Neural crest cell (in vitro differentiated cells): ENCODE measurements at regions not wholly inside any gene's neighbourhood (a gene's known extent, or its start where the extent isn't known, plus 50 kb on each side); places are given as distances from the start of the nearest gene placed in this dataset.

Source experiments
- DNase-seq: peaks from one replicate; pipeline ENCODE4 v3.0.0; 2021; ENCODE audit warnings: low read depth, mixed read lengths, low spot score
- H3K27ac Mint-ChIP-seq: one replicate; pipeline ENCODE4 v1.8.0; 2021; ENCODE audit warnings: mild to moderate bottlenecking, mixed read lengths; ENCODE audit not compliant: unreplicated experiment
- H3K27me3 Mint-ChIP-seq: 2 replicates; pipeline ENCODE4 v1.8.0; 2021; ENCODE audit warnings: low read depth, mild to moderate bottlenecking, mixed read lengths
- H3K36me3 Mint-ChIP-seq: 2 replicates; pipeline ENCODE4 v1.8.0; 2021; ENCODE audit warnings: low read depth, mild to moderate bottlenecking, mixed read lengths
- H3K4me1 Mint-ChIP-seq: 2 replicates; pipeline ENCODE4 v1.8.0; 2021; ENCODE audit warnings: mixed read lengths
- H3K4me3 Mint-ChIP-seq: one replicate; pipeline ENCODE4 v1.8.0; 2021; ENCODE audit warnings: mild to moderate bottlenecking, mixed read lengths
- H3K9me3 Mint-ChIP-seq: 2 replicates; pipeline ENCODE4 v1.8.0; 2021; ENCODE audit warnings: mixed read lengths
- TF ChIP-seq, protein P1 (sequence below): fragments of 200-600 bp; sonication (generic); conservative IDR thresholded peaks from 2 replicates; pipeline ENCODE4 v1.5.0; 2021; ENCODE audit warnings: antibody characterized with exemption, mild to moderate bottlenecking

DNA sequence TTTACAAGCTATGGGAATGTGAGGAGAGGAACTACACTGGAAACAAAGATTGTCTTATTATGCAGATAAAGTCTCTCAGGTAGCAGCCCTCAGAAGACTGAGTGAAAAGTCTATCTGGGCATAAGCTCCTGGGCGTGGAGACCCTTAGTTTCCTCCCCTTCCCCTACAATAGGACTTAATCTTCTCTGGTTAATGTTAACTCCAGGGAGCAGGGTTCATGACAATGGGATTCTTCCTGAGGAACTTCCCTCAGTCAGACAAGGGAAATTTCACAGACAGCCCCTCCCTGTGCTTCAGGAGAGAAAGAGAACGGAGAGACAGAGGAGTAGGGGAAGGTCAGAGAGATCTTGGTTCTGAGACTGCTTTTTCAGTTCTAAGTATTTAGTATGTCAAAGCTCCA, 1428.6 kb downstream of the LRRC4C start:
- TF ChIP-seq, protein P1, sequence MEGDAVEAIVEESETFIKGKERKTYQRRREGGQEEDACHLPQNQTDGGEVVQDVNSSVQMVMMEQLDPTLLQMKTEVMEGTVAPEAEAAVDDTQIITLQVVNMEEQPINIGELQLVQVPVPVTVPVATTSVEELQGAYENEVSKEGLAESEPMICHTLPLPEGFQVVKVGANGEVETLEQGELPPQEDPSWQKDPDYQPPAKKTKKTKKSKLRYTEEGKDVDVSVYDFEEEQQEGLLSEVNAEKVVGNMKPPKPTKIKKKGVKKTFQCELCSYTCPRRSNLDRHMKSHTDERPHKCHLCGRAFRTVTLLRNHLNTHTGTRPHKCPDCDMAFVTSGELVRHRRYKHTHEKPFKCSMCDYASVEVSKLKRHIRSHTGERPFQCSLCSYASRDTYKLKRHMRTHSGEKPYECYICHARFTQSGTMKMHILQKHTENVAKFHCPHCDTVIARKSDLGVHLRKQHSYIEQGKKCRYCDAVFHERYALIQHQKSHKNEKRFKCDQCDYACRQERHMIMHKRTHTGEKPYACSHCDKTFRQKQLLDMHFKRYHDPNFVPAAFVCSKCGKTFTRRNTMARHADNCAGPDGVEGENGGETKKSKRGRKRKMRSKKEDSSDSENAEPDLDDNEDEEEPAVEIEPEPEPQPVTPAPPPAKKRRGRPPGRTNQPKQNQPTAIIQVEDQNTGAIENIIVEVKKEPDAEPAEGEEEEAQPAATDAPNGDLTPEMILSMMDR: no peak
- DNase-seq: no peak
- Mint-ChIP-seq H3K27me3 (peaks cover 3% of the 10 kb centered on the region), H3K4me1 (no peaks in the 10 kb centered on the region), H3K9me3 (peaks cover 7% of the 10 kb centered on the region), H3K4me3 (no peak overlapping the region), H3K36me3 (no peaks in the 10 kb centered on the region), H3K27ac (no peak overlapping the region)

GRCh38 chr11:40029391-40029790, 1430.1 kb downstream of the LRRC4C start:
- Mint-ChIP-seq H3K4me1 (no peaks in the 10 kb centered on the region), H3K27me3 (peaks cover 3% of the 10 kb centered on the region), H3K4me3 (no peak overlapping the region), H3K9me3 (peaks cover 7% of the 10 kb centered on the region), H3K36me3 (no peaks in the 10 kb centered on the region), H3K27ac (no peak overlapping the region)
- no peak for DNase-seq
- TF ChIP-seq, protein P1: no peak

DNA sequence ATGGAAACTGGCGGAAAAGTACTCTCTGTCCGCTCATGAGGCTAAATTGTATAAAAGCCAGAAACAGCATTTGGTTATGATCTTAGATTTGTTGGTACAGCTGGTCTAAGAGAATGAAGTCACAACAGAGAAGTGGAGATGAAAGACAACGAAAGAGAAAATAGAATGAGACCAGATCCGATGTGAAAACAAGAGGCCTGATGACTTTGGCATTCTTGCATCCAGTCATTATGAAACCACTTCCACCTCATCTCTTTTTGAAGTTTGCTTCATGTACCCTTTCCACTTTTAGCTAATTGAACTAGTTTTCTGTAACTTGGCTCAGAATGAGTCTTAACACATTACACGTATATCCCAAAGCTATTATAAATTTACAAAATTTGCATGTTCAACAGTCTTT, 1431.7 kb downstream of the LRRC4C start:
- no peaks in the 10 kb centered on the region for H3K36me3 Mint-ChIP-seq
- H3K27ac Mint-ChIP-seq: no peak overlapping the region
- H3K4me3 Mint-ChIP-seq: no peak overlapping the region
- DNase-seq: no peak
- peaks cover 7% of the 10 kb centered on the region for H3K9me3 Mint-ChIP-seq
- H3K27me3 Mint-ChIP-seq: peaks cover 3% of the 10 kb centered on the region
- no peaks in the 10 kb centered on the region for H3K4me1 Mint-ChIP-seq
- TF ChIP-seq, protein P1: no peak

- H3K36me3 Mint-ChIP-seq: no peaks in the 10 kb centered on the region
- H3K9me3 Mint-ChIP-seq: peaks cover 2% of the 10 kb centered on the region
These were observed 1435.7 kb downstream of the LRRC4C start for GRCh38 chr11:40023724-40024123.

DNA sequence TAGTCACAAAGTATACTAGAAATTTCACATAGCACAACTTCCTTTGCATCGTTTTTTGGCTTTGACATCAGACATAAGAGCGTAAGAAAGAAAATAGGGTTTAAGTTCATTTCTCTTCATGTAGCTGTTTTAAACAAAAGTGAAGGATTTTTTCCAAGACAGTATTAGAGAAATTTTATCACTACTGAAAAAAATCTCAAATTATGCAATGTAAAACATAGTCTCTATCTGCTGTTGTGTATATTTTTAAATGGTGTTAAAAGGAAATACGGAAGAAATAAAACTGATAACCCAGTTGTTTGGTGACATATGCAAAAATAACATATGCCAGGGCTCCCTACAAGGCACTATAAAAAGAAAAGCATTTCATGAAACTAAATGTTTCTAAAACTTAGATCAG, 1449.4 kb downstream of the LRRC4C start:
- Mint-ChIP-seq H3K27me3 (no peaks in the 10 kb centered on the region), H3K4me1 (no peaks in the 10 kb centered on the region), H3K36me3 (no peaks in the 10 kb centered on the region), H3K27ac (no peak overlapping the region), H3K9me3 (no peaks in the 10 kb centered on the region), H3K4me3 (no peak overlapping the region)
- no peak for DNase-seq
- TF ChIP-seq, protein P1: no peak

More at GRCh38 chr11:40023724-40024123, 1435.7 kb downstream of the LRRC4C start:
- no peak overlapping the region for H3K27ac Mint-ChIP-seq
- H3K4me1 Mint-ChIP-seq: no peaks in the 10 kb centered on the region
- no peak for DNase-seq
- H3K27me3 Mint-ChIP-seq: no peaks in the 10 kb centered on the region
- no peak overlapping the region for H3K4me3 Mint-ChIP-seq
- TF ChIP-seq, protein P1: no peak

GRCh38 chr11:39992551-39992950, 1466.9 kb downstream of the LRRC4C start:
- Mint-ChIP-seq H3K27ac (no peak overlapping the region), H3K9me3 (peaks cover 2% of the 10 kb centered on the region), H3K27me3 (no peaks in the 10 kb centered on the region), H3K4me1 (peaks cover 10% of the 10 kb centered on the region), H3K4me3 (no peak overlapping the region), H3K36me3 (no peaks in the 10 kb centered on the region)
- DNase-seq: no peak
- TF ChIP-seq, protein P1: no peak
